ENCODE measurements at regions not wholly inside any gene's neighbourhood (a gene's known extent, or its start where the extent isn't known, plus 50 kb on each side); places are given as distances from the start of the nearest gene placed in this dataset.

DNA sequence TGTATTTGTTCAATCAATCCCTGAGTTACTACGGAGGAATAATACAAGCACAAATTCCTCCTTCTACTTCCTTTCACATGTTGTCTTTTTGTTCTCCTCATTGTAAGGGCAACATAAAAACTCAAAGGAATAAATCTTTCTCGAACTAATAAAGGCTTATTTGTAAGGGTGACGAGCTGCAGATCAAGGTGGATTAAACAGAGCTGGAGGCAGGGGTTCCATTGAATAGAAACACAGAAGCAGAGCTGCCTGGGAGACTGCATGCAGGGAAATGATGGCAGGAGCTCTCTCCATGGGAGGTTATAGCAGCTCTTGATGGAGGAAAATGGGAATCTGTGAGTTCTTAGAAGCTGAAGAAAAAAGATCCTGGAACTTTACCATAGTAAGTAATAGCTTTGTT, 160.2 kb downstream of the CYYR1 start:
- H3K4me3 Mint-ChIP-seq: no peak overlapping the region
- DNase-seq: no peak
- no peaks in the 10 kb centered on the region for H3K9me3 Mint-ChIP-seq

DNA sequence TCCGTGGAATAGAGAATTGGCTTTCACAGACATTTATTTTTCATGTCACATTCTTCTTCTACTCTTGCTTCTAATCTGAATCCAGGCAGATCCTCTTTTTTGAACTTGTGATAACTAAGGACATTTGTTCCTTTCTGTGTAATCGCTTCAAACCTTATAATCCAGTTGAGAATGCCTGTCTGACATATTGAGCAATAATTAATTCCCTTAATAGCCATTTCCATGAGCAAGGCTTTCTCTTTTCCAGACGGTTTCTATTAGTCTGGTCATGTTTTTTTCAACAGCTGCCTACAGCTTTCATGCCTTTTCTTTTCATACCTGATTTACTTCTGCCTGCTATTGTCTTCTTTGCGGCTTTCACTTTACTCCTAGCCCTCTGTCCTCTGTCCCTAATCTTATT, 163.4 kb downstream of the CYYR1 start:
- no peaks in the 10 kb centered on the region for H3K9me3 Mint-ChIP-seq
- H3K36me3 Mint-ChIP-seq (ENCODE audit: low read depth): no peaks in the 10 kb centered on the region
- DNase-seq: no peak
- no peak overlapping the region for H3K4me3 Mint-ChIP-seq
- H3K27me3 Mint-ChIP-seq: peaks cover 1% of the 10 kb centered on the region
- no peak for ATAC-seq
- no peak overlapping the region for H3K27ac Mint-ChIP-seq
- peaks cover 5% of the 10 kb centered on the region for H3K4me1 Mint-ChIP-seq

More for the DNA sequence above, 160.2 kb downstream of the CYYR1 start:
- Mint-ChIP-seq H3K27me3 (peaks cover 1% of the 10 kb centered on the region), H3K27ac (no peak overlapping the region), H3K36me3 (ENCODE audit: low read depth) (no peaks in the 10 kb centered on the region), H3K4me1 (no peaks in the 10 kb centered on the region)
- ATAC-seq: no peak

DNA sequence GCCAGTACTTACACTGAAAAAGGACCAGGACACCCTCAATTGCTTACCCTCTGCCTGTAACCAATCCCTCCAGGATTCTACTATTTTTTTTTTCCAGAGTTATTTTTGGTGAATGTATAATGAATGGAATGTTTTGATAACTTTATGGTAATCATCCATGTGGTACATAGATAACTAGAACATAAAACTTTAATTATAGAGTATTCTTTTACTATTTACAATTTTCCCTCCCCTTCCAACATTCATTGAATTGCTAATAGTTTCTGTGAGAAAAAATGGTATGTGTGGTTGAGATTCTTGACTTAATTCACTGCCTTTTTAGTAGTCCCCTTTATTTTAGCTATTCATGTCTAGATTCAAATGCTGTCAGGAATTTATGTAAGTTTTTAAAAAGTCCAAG, 164.6 kb downstream of the CYYR1 start:
- no peaks in the 10 kb centered on the region for H3K36me3 Mint-ChIP-seq (ENCODE audit: low read depth)
- H3K4me3 Mint-ChIP-seq: no peak overlapping the region
- ATAC-seq: no peak
- no peaks in the 10 kb centered on the region for H3K9me3 Mint-ChIP-seq
- H3K27me3 Mint-ChIP-seq: peaks cover 1% of the 10 kb centered on the region
- no peak overlapping the region for H3K27ac Mint-ChIP-seq
- peaks cover 5% of the 10 kb centered on the region for H3K4me1 Mint-ChIP-seq
- no peak for DNase-seq

DNA sequence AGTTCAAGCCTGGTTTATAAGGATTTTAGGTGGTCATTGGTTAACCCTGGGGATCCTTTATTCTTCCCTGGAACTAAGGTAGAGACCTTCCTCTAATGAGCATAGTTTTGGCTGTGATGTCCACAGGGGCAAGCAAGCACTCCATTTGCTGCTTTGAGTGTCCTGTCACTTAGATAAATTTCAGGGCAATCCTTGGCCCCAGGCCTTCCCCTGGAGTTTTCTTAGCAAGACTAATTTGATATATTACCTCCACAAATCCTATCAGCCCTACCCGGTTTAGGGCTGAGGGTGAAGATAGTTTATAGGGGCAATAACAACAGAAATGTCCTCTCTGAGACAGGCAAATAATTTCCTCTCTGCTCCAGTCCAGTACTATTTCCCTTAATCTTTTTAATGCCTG, 166.6 kb downstream of the CYYR1 start:
- ATAC-seq: no peak
- no peak overlapping the region for H3K27ac Mint-ChIP-seq
- no peaks in the 10 kb centered on the region for H3K9me3 Mint-ChIP-seq
- H3K36me3 Mint-ChIP-seq (ENCODE audit: low read depth): no peaks in the 10 kb centered on the region
- H3K4me3 Mint-ChIP-seq: no peak overlapping the region
- DNase-seq: no peak
- peaks cover 5% of the 10 kb centered on the region for H3K4me1 Mint-ChIP-seq
- H3K27me3 Mint-ChIP-seq: peaks cover 1% of the 10 kb centered on the region

DNA sequence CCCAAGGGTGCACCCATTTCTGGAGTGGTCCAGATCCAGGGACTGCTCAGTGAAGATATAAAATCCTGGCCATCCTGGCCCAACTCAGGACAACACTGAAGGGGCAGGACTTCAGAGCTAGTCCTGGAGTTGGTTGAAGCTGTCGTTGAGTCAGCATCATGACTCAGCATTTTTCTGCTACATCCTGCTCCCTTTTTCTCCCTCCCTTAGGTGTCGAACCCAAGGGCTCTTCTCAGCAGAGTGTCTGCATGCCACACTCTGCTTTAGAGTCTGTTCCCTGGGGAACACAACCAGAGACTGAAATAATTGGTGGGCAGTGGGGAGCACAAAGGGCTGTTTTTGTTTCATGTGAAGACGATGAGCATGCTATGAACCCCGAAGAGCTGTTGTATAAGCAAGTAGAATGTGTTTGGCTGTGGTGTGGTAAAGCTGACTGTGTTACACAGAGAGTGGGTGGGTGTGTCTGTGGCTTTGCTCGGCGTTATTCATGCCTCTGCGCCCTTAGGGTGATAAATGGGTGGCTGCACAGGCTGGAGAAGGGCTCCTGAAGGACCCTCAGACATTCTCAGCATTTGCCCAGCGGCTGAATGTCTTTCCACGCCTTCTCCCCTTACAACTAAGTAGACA, 167.2 kb downstream of the CYYR1 start:
- no peak overlapping the region for H3K4me3 Mint-ChIP-seq
- peaks cover 5% of the 10 kb centered on the region for H3K4me1 Mint-ChIP-seq
- peak; percentile 4 for DNase-seq
- ATAC-seq: peak; percentile 86
- no peaks in the 10 kb centered on the region for H3K36me3 Mint-ChIP-seq (ENCODE audit: low read depth)
- H3K27ac Mint-ChIP-seq: no peak overlapping the region
- H3K27me3 Mint-ChIP-seq: no peaks in the 10 kb centered on the region
- H3K9me3 Mint-ChIP-seq: no peaks in the 10 kb centered on the region

DNA sequence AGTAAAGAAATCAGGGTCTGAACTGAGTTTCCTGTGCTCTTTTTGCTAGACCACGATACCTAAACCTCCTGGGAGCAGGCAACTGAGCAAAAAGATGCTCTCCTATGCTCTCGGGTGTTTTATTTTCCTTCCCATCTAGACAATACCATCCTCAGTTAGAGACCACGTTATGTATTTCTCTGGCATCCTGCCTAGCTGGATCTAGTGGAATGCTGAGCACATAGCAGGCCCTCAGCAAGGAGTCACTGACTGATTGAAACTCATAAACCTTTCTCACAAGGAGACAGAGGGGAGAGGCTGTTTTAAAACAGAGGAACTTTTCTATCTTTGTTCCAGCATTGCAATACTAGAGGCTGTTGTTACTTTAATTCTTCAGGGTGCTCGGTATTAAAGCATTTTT, 168.0 kb downstream of the CYYR1 start:
- H3K9me3 Mint-ChIP-seq: no peaks in the 10 kb centered on the region
- no peak overlapping the region for H3K4me3 Mint-ChIP-seq
- H3K36me3 Mint-ChIP-seq (ENCODE audit: low read depth): no peaks in the 10 kb centered on the region
- H3K27ac Mint-ChIP-seq: no peak overlapping the region
- peaks cover 5% of the 10 kb centered on the region for H3K4me1 Mint-ChIP-seq
- ATAC-seq (no peak), DNase-seq (no peak)
- no peaks in the 10 kb centered on the region for H3K27me3 Mint-ChIP-seq

DNA sequence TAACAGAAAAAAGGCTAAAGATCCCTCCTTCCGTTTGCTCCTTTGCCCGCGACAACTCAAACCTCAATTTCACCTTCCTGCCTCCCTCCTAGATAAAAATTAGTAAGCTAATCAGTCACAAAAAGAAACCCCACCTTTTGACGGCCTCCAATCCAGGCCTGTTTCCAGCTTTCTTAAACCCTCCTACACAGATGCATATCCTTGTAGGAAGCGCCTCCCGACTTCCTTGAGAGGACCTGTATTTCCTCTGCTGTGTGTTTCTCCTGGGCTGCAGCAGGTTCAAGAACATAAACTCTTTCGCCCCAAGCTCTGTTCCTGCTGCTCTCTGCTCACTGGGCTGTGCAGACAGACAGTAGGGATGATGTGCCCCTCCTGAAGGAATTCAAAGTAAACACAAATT, 168.8 kb downstream of the CYYR1 start:
- H3K9me3 Mint-ChIP-seq: no peaks in the 10 kb centered on the region
- no peak overlapping the region for H3K27ac Mint-ChIP-seq
- DNase-seq: no peak
- no peak for ATAC-seq
- H3K4me3 Mint-ChIP-seq: no peak overlapping the region
- no peaks in the 10 kb centered on the region for H3K36me3 Mint-ChIP-seq (ENCODE audit: low read depth)
- peaks cover 5% of the 10 kb centered on the region for H3K4me1 Mint-ChIP-seq
- H3K27me3 Mint-ChIP-seq: no peaks in the 10 kb centered on the region

DNA sequence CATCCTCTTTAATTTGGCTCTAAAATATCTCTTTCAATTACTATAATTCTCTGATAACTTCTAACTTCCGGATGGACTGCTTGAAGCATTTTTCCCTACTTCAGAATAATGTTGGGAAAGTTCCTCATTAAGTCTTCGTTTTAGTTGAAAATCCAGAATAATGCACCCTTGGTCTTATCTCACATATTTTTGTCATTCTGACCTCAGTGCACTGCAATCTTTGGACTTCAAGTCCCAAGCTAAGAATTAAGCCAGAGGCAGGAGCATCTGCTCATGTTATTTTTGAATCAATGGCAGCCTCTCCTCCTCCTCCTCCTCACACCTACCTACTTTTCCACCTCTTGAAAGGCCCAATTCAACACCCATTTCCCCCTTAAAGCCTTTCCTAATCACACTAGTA, 169.8 kb downstream of the CYYR1 start:
- H3K4me1 Mint-ChIP-seq: peaks cover 5% of the 10 kb centered on the region
- H3K4me3 Mint-ChIP-seq: no peak overlapping the region
- H3K27me3 Mint-ChIP-seq: no peaks in the 10 kb centered on the region
- no peaks in the 10 kb centered on the region for H3K9me3 Mint-ChIP-seq
- no peak overlapping the region for H3K27ac Mint-ChIP-seq
- no peak for ATAC-seq
- no peaks in the 10 kb centered on the region for H3K36me3 Mint-ChIP-seq (ENCODE audit: low read depth)
- DNase-seq: no peak

DNA sequence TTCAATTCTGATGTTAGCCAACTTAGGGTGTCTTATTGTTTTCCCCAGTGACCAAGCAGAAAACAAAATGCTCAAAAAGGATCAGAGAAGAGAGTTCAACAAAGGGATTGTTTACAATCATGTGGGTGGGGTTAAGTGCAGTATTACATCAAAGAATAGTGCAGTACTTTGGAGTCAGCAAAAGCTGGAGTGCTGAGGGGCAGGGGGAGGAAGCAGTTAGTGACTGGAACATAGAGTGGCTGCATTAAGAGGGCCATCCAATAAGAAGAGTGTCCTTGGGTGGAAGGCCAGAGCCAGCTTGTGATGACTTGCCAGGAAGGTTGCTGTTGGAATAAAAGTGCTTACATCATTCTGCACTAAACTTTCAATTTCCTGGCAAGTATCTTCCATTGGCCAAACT, 175.5 kb downstream of the CYYR1 start:
- H3K4me3 Mint-ChIP-seq: no peak overlapping the region
- DNase-seq: no peak
- H3K4me1 Mint-ChIP-seq: no peaks in the 10 kb centered on the region
- H3K36me3 Mint-ChIP-seq (ENCODE audit: low read depth): no peaks in the 10 kb centered on the region
- no peak overlapping the region for H3K27ac Mint-ChIP-seq
- ATAC-seq: no peak
- H3K9me3 Mint-ChIP-seq: no peaks in the 10 kb centered on the region
- no peaks in the 10 kb centered on the region for H3K27me3 Mint-ChIP-seq

DNA sequence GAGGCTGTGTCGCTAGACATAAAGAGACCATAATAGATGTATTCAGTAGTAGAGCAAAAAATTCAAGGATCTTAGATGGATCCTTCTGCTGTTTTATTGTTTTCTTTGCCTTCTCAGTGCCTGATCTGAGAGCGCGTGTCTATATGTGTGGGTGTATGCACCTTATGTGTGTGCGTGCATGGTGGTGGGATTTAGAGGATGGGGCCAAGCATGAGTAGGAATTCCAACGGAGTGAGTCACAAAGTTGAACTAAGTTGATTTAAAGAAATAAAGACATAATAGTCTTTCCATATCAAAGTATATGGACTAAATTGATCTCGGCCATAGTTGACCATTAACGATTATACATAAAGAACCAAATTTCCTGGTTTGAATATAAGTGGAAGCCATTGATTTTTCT, 178.7 kb downstream of the CYYR1 start:
- H3K4me1 Mint-ChIP-seq: no peaks in the 10 kb centered on the region
- no peaks in the 10 kb centered on the region for H3K27me3 Mint-ChIP-seq
- no peaks in the 10 kb centered on the region for H3K36me3 Mint-ChIP-seq (ENCODE audit: low read depth)
- no peak for DNase-seq
- no peak for ATAC-seq
- no peak overlapping the region for H3K4me3 Mint-ChIP-seq
- H3K27ac Mint-ChIP-seq: no peak overlapping the region
- no peaks in the 10 kb centered on the region for H3K9me3 Mint-ChIP-seq

DNA sequence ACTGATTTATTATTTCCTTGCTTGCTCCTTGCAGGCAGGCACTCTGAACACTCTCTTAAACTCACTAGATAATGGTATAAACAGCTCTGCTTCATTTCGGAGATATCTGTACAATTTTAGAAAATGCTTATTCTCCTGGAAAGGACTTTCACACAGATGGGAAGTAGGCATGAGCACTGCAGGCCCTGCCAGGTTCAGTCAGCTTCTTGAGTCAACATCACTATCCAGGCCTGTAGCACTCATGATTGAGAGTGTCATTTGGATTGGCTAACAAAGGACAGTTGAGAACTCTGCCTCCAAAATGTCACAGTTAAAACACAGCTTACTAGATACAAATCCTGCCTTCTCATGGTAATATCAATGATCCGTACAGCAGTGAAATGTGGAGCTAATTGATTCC, 181.9 kb downstream of the CYYR1 start:
- H3K9me3 Mint-ChIP-seq: no peaks in the 10 kb centered on the region
- H3K27me3 Mint-ChIP-seq: no peaks in the 10 kb centered on the region
- no peak overlapping the region for H3K4me3 Mint-ChIP-seq
- ATAC-seq (no peak), DNase-seq (no peak)
- no peaks in the 10 kb centered on the region for H3K36me3 Mint-ChIP-seq (ENCODE audit: low read depth)
- no peak overlapping the region for H3K27ac Mint-ChIP-seq
- no peaks in the 10 kb centered on the region for H3K4me1 Mint-ChIP-seq

DNA sequence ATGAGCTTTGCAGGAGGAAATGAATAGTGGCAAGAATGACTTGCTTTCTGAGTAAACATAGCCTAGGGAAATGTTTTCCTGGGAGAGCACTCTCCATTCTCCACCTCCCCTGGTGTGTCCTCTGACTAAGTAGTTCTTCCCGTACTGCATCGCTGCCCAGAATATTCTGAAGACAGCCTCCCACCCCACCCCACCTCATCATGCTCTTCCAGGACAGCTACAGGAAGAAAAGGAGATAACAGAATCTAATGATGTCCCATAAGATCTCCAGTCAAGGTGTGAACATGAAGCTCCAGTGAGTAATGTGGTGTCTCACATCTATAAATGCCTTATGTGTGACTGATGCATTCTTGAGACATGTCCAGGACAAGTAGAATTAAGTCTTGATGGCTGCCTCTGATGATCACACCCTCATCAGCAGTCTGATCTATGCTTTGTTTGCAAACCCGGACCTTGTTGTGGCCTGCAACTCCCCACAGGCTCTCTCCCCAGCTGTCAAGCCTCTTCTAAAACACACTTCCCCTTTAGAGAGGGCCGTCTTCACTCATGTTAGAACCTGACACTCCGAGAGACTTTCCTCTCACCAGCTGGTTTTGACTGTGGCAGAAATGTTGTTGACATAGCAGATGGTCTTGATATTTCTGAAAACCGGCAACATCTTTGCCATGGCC, 183.0 kb downstream of the CYYR1 start:
- no peaks in the 10 kb centered on the region for H3K27me3 Mint-ChIP-seq
- ATAC-seq (no peak), DNase-seq (no peak)
- no peaks in the 10 kb centered on the region for H3K36me3 Mint-ChIP-seq (ENCODE audit: low read depth)
- no peak overlapping the region for H3K4me3 Mint-ChIP-seq
- H3K9me3 Mint-ChIP-seq: no peaks in the 10 kb centered on the region
- no peak overlapping the region for H3K27ac Mint-ChIP-seq
- H3K4me1 Mint-ChIP-seq: no peaks in the 10 kb centered on the region

DNA sequence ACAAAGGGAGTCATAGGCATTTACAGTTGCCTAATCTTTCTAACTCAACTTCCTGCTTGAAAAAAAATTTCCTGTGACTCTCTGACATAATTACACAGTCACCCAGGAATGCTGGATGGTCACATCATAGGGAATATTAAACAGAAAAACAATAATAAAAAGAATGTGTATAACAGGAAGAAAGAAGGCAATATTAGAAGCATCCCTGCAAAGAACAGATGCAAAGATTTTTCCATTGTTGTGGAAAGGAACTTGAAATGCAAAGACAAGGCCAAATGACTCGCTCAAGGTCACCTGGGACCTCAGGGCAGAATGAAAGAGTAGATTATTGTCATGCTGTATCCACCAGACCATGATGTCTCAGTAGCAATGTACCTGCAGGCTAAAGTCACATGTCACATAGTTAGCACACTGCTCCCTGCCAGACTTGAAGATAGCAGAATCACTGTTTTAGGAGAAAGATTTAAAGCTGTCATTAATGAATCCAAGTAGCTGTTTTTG, 184.3 kb downstream of the CYYR1 start:
- DNase-seq (no peak), ATAC-seq (no peak)
- peaks cover 2% of the 10 kb centered on the region for H3K27me3 Mint-ChIP-seq
- no peak overlapping the region for H3K27ac Mint-ChIP-seq
- no peaks in the 10 kb centered on the region for H3K4me1 Mint-ChIP-seq
- no peaks in the 10 kb centered on the region for H3K9me3 Mint-ChIP-seq
- no peaks in the 10 kb centered on the region for H3K36me3 Mint-ChIP-seq (ENCODE audit: low read depth)
- H3K4me3 Mint-ChIP-seq: no peak overlapping the region

DNA sequence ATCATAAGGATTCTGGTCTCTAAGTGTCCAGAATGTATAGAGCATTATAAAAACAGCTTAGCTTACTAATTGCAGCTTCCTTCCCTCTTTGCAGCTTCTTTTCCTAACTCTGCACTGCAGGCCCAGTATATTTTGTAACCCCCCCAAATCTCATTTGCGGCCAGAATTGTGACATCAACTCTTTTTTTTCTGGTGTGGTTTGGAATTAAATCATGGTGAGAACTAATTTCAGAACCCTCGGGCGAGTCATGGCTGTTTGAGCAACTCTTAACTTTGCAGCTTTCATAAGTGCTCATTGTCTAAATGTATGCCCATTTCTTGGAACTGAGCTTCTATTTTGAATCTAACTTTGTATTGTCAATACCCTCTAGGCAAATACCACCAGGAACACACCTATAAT, 187.4 kb downstream of the CYYR1 start:
- no peak for ATAC-seq
- no peaks in the 10 kb centered on the region for H3K4me1 Mint-ChIP-seq
- DNase-seq: no peak
- H3K9me3 Mint-ChIP-seq: no peaks in the 10 kb centered on the region
- no peak overlapping the region for H3K27ac Mint-ChIP-seq
- peaks cover 2% of the 10 kb centered on the region for H3K27me3 Mint-ChIP-seq
- H3K36me3 Mint-ChIP-seq (ENCODE audit: low read depth): no peaks in the 10 kb centered on the region
- no peak overlapping the region for H3K4me3 Mint-ChIP-seq

DNA sequence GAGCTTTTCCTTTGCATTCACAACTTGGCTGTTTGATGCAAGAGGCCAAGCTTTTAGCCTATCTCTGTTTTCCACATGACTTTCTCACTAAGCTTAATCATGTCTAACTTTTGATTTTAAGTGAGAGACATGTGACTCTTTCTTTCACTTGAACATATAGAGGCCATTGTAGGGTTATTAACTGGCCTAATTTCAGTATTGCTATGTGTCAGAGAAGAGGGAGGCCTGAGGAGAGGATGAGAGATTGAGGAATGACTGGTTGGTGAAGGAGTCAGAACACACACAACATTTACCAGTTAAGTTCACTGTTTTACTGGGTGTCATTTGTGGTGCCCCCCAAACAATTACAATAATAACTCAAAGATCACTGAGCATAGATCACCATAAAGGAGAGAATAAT, 193.5 kb downstream of the CYYR1 start:
- H3K4me3 Mint-ChIP-seq: no peak overlapping the region
- H3K27me3 Mint-ChIP-seq: peaks cover 5% of the 10 kb centered on the region
- no peak overlapping the region for H3K27ac Mint-ChIP-seq
- ATAC-seq: no peak
- no peak for DNase-seq
- H3K4me1 Mint-ChIP-seq: no peaks in the 10 kb centered on the region
- no peaks in the 10 kb centered on the region for H3K36me3 Mint-ChIP-seq (ENCODE audit: low read depth)
- no peaks in the 10 kb centered on the region for H3K9me3 Mint-ChIP-seq
